ENCODE measurements at regions not wholly inside any gene's neighbourhood (a gene's known extent, or its start where the extent isn't known, plus 50 kb on each side); places are given as distances from the start of the nearest gene placed in this dataset.

GRCh38 chr1:79760531-79760930 is 754.0 kb upstream of the ADGRL4 start:
- H3K4me3 ChIP-seq (ENCODE audit: low read depth, low read length) = no peak overlapping the region
- no peak for TF ChIP-seq CTCF (IDR thresholded peaks at IDR 0.05; ENCODE audit: borderline replicate concordance, insufficient read depth, low read depth, low read length)

GRCh38 chr1:79749607-79750006 is 743.1 kb upstream of the ADGRL4 start:
- no peak overlapping the region for H3K4me3 ChIP-seq (ENCODE audit: low read depth, low read length)
- TF ChIP-seq CTCF (IDR thresholded peaks at IDR 0.05; ENCODE audit: borderline replicate concordance, insufficient read depth, low read depth, low read length) = no peak

- TF ChIP-seq CTCF (IDR thresholded peaks at IDR 0.05; ENCODE audit: borderline replicate concordance, insufficient read depth, low read depth, low read length) = no peak
- no peak overlapping the region for H3K4me3 ChIP-seq (ENCODE audit: low read depth, low read length)
Measured at GRCh38 chr1:79745929-79746328, 739.4 kb upstream of the ADGRL4 start.

GRCh38 chr1:79744746-79745145 is 738.2 kb upstream of the ADGRL4 start:
- H3K4me3 ChIP-seq (ENCODE audit: low read depth, low read length) = no peak overlapping the region
- no peak for TF ChIP-seq CTCF (IDR thresholded peaks at IDR 0.05; ENCODE audit: borderline replicate concordance, insufficient read depth, low read depth, low read length)

- TF ChIP-seq CTCF (IDR thresholded peaks at IDR 0.05; ENCODE audit: borderline replicate concordance, insufficient read depth, low read depth, low read length) = no peak
- H3K4me3 ChIP-seq (ENCODE audit: low read depth, low read length) = no peak overlapping the region
Measured at GRCh38 chr1:79741720-79742421, 735.3 kb upstream of the ADGRL4 start.

- no peak for TF ChIP-seq CTCF (IDR thresholded peaks at IDR 0.05; ENCODE audit: borderline replicate concordance, insufficient read depth, low read depth, low read length)
- no peak overlapping the region for H3K4me3 ChIP-seq (ENCODE audit: low read depth, low read length)
Measured at GRCh38 chr1:79738101-79738500, 731.6 kb upstream of the ADGRL4 start.

- H3K4me3 ChIP-seq (ENCODE audit: low read depth, low read length) = no peak overlapping the region
- no peak for TF ChIP-seq CTCF (IDR thresholded peaks at IDR 0.05; ENCODE audit: borderline replicate concordance, insufficient read depth, low read depth, low read length)
Measured at GRCh38 chr1:79737193-79737592, 730.7 kb upstream of the ADGRL4 start.

Data from GM12875 (cell line).